Breast epithelium (tissue), 3 donors: ENCODE measurements at regions not wholly inside any gene's neighbourhood (a gene's known extent, or its start where the extent isn't known, plus 50 kb on each side); places are given as distances from the start of the nearest gene placed in this dataset.

Experiments used
- CTCF ChIP-seq, 3 donors: fragments of 450-650 bp; IDR thresholded peaks; one replicate each; pipeline ENCODE4 v1.5.1; 2016 to 2017; ENCODE audit warnings: antibody characterized with exemption in 3 of 3, mild to moderate bottlenecking in 3 of 3, moderate library complexity in 3 of 3
- POLR2A ChIP-seq: fragments of 450-650 bp; IDR thresholded peaks from one replicate; pipeline ENCODE4 v1.6.1; 2016; ENCODE audit warnings: antibody characterized with exemption, mild to moderate bottlenecking, moderate library complexity
- POLR2AphosphoS5 ChIP-seq, 3 donors: sonication (generic); formaldehyde crosslinking; IDR thresholded peaks; one replicate each; pipeline ENCODE4 v1.6.1; 2017; ENCODE audit warnings: antibody characterized with exemption in 3 of 3

GRCh38 chr17:13352747-13353415 lies 248.8 kb downstream of the HS3ST3A1 start:
- TF ChIP-seq CTCF (IDR thresholded peaks at IDR 0.05) (no peak), POLR2A (no peak), POLR2AphosphoS5 (IDR thresholded peaks at IDR 0.05) (no peak)
